Stimulated activated memory B cell treated with anti-CD40 and anti-IgM and Interleukin-4, amounts not matched to agents 10 μg/mL and 1 μg/mL and 100 μg/mL, for 72 hours (primary cell): ENCODE measurements at regions not wholly inside any gene's neighbourhood (a gene's known extent, or its start where the extent isn't known, plus 50 kb on each side); places are given as distances from the start of the nearest gene placed in this dataset.

Experiments used
- ATAC-seq: fragments of 150-1000 bp; cut with Tn5 transposase; 2 replicates; pipeline ENCODE4 v1.10.0; 2021
- H3K27ac Mint-ChIP-seq: one replicate; pipeline ENCODE4 v1.8.0; 2022; ENCODE audit warnings: mild to moderate bottlenecking, mixed read lengths
- H3K27me3 Mint-ChIP-seq: one replicate; pipeline ENCODE4 v1.8.0; 2022; ENCODE audit warnings: mixed read lengths
- H3K36me3 Mint-ChIP-seq: one replicate; pipeline ENCODE4 v1.8.0; 2022; ENCODE audit warnings: mixed read lengths
- H3K4me1 Mint-ChIP-seq: one replicate; pipeline ENCODE4 v1.8.0; 2022; ENCODE audit warnings: mixed read lengths
- H3K4me3 Mint-ChIP-seq: one replicate; pipeline ENCODE4 v1.8.0; 2022; ENCODE audit warnings: mild to moderate bottlenecking, moderate library complexity, mixed read lengths
- H3K9me3 Mint-ChIP-seq: one replicate; pipeline ENCODE4 v1.8.0; 2022; ENCODE audit warnings: mixed read lengths

DNA sequence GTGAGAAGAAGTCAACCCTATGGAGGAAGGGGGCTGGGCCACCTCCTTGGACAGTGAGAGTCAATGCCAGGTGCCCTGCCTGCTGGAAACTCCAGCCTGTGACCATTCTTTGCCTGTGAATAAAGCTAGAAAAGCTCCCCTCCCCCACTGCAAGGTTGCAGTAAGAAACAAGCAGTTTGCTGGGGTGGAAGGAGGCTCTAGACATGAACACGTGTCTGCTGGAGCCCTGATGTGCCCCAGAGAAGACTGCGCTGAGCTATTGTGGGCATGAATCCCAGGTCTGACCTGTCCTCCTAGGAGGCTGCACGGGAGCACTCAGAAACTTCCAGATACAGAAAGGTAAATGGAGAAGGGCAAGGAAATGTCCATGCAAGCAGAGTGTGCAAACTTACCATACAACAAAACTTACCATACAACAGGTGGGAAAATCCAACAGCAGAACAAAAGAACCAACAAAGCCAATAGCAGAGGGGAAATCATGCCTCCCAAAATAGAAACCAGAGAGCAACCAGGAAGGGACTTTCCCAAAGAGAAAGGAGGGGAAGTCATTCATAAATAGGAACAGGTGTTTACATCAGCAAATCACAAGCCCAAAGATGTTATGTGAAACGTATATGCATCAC lies 278.7 kb downstream of the BCL2 start:
- H3K36me3 Mint-ChIP-seq = peaks cover 5% of the 10 kb centered on the region
- ATAC-seq = peak; percentile 80
- peaks cover 19% of the 10 kb centered on the region for H3K4me1 Mint-ChIP-seq
- H3K9me3 Mint-ChIP-seq = peaks cover 3% of the 10 kb centered on the region
- peak overlapping the region; percentile 24 for H3K27ac Mint-ChIP-seq
- no peaks in the 10 kb centered on the region for H3K27me3 Mint-ChIP-seq
- H3K4me3 Mint-ChIP-seq = peak overlapping the region; percentile 24

DNA sequence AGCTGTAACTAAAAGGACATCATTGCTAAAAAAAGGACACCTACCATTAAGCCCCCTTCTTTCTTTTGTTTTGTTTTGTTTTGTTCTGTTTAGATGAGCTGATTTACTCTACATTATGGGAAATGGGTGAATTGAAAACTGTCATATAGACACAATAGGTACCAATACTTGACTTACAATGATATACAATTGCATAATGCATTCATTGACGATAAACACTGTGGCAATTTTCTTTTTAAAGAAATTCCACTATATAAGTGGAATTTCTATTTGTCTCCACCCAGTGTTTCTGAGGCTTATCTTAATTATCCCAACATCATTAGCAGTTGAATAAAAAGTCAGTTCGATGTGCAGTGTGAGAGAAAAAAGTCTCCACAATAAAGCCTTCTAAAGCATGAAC lies 282.1 kb downstream of the BCL2 start:
- Mint-ChIP-seq H3K27ac (no peak overlapping the region), H3K9me3 (peaks cover 3% of the 10 kb centered on the region), H3K27me3 (no peaks in the 10 kb centered on the region), H3K4me3 (no peak overlapping the region), H3K4me1 (peaks cover 19% of the 10 kb centered on the region), H3K36me3 (peaks cover 5% of the 10 kb centered on the region)
- no peak for ATAC-seq

DNA sequence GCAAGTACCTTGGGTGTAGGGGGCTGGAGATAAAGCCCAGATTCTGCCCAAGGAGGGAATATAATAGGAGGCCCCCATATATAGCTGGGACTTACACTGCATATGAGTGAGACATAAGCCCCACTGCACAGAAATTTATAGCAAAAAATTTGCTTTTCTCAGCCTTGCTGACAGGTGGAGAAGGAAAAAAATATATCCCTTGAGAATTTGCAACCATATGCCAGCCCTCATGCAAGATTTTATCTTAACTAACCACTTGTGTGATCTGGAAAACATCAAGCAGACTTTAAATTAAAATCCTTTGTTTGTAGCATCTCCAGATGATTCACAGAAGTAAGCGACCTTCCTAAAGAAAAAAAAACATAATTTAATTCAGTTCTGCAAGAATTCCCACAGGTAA lies 288.2 kb downstream of the BCL2 start:
- Mint-ChIP-seq H3K36me3 (peaks cover 8% of the 10 kb centered on the region), H3K4me3 (no peak overlapping the region), H3K9me3 (no peaks in the 10 kb centered on the region), H3K4me1 (peaks cover 12% of the 10 kb centered on the region), H3K27ac (no peak overlapping the region), H3K27me3 (no peaks in the 10 kb centered on the region)
- no peak for ATAC-seq
